ENCODE measurements at regions not wholly inside any gene's neighbourhood (a gene's known extent, or its start where the extent isn't known, plus 50 kb on each side); places are given as distances from the start of the nearest gene placed in this dataset.

DNA sequence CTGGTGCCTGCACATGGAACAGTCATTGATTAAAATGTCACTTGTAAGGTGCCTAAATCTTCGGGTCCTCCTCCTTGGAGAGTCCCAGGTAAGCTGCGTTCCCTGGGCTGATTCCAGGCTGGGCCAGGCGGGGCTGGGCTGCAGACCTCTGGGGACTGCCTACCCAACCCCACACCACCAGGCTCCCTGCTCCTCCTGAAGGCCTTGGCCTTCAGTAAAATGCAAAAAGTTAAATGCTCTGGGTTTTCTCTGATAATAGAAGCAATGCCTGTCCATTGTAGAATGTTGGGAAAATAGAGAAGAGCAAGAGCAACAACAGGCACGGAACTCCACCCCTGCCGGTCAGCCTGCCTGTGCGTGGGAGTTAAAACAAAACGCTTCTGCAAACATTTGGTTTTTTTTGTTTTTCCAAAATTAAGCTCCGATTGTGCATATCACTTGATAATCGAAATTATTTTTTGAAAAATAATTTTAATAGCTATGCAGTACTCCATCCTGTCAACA is 363.9 kb downstream of the SEC14L1 start:
- no peak for DNase-seq

DNA sequence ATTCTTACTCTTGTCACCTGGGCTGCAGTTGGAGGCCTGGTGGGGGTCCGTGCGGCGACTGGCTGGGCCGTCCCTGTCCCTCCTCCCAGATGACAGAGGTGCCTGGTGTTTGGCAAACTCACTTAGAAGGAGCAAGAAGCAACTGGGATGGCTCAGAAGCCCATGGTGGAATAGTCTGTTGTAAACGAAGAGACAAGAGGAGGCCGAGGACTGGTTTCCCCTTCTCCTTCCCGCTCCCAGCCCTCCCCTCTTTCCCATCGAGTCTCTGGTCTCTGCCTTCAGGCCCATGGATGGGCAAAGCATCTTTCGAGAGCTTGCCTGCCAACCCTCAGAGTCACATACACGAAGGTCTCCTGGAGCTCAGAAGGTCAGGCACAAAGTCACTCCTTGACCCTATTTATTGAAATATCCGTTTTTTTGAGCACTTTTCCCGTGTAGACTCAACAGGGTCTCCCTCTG is 364.4 kb downstream of the SEC14L1 start:
- DNase-seq: no peak

GRCh38 chr17:77506371-77506991 is 365.7 kb downstream of the SEC14L1 start:
- DNase-seq: no peak

DNA sequence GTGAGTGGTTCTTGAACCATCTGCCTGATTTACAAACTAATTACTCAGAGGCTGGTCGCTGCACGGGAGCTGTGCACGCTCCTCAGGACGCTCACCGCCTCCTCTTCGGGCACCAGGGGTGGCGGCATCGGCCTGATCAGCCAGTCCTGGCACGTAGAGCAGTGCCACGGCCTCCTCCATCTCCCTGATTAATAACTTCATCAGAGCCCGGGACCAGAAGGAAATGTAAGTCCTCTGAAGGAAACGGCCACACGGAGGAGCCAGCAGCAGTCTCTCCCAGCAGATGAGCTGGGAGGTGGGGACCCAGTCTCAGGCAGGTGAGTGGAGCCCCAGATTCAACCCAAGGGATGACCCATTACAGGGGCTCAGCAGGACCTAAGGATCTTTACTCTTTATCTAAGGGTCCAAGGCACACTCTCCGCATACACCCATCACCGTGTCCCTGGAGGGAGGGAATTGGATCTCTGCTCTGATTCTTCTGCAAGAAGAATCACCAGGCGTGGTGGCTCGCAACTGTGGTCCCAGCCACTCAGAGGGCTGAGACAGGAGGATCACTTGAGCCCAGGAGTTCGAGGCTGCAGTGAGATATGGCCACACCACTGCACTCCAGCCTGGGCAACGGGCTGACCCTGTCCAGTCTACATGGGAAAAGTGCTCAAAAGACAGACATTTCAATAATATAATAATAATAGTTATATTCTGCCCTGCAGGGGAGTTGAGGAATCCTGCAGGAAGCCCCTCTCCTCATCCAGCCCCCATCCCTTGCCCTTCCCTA is 366.5 kb downstream of the SEC14L1 start:
- no peak for DNase-seq

GRCh38 chr17:77508047-77508715 is 367.4 kb downstream of the SEC14L1 start:
- no peak for DNase-seq

- DNase-seq: no peak
These were observed 368.3 kb downstream of the SEC14L1 start for GRCh38 chr17:77509089-77509488.

DNA sequence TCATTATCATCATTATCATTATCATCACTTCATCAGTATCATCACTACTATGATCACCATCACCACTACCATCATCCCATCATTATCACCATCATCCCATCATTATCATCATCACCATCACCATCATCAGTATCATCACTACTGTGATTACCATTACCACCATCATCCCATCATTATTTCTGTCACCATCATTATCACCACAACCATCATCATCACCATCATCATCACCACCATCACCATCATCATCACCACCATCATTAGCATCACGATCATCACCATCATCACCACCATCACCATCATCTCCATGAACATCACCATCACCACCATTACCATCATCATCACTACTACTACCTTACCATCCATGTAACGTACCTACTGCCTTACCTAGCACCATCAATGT is 368.8 kb downstream of the SEC14L1 start:
- no peak for DNase-seq

DNA sequence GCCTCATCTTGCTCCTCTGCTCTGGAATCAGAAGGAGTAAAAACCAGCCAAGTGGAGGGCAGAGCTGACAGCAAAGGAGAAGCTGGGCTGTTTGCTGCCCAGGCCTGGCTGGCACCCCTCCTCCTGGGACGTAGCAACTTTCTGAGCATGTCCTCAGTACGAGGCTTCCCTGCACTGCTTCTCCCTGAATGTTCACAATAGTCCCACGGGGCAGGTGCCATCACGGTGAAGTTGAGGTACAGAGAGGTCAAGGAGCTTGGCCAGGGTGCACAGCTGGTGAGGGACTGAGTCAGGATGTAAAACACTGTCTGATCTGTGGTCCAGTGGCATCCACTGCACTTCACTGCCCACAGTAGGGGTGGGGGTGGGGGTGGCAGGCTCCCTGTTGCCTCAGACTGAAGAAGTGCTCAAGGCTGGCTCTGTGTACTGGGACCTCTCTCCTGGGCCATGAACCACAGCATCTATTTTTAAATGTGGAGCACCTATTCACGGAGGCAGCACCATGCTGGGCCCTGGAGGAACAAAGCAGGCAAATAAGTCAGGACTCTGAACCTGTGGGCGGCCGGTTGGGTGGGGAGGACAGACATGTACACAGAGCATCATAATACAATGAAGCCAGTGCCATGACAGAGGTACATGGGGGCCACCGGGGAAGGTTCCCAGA is 369.5 kb downstream of the SEC14L1 start:
- DNase-seq: no peak

- DNase-seq: no peak
These were observed 370.8 kb downstream of the SEC14L1 start for GRCh38 chr17:77511514-77512061.

- DNase-seq: no peak
These were observed 371.5 kb downstream of the SEC14L1 start for GRCh38 chr17:77512062-77512946.

- no peak for DNase-seq
These were observed 372.3 kb downstream of the SEC14L1 start for GRCh38 chr17:77513045-77513444.

- DNase-seq: no peak
These were observed 374.5 kb downstream of the SEC14L1 start for GRCh38 chr17:77515227-77515626.

- DNase-seq: no peak
These were observed 376.1 kb downstream of the SEC14L1 start for GRCh38 chr17:77516902-77517301.

- no peak for DNase-seq
These were observed 380.3 kb downstream of the SEC14L1 start for GRCh38 chr17:77521076-77521475.

DNA sequence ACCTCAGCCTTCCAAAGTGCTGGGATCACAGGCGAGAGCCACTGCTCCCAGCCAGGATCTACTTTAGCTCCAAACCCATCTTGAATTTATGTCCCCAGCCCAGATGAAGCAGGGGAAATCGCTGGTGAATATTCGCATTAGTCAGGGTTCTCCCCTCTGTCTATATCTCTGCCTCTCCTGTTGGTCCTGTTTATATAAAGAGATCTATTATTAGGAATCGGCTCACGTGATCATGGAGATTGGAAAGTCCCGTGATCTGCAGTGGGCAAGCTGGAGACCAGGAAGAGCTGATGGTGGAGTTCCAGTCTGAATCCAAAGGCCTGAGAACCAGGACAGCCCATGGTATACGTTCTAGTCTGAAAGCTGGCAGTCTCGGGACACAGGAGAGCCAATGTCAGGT is 382.8 kb downstream of the SEC14L1 start:
- DNase-seq: no peak

DNA sequence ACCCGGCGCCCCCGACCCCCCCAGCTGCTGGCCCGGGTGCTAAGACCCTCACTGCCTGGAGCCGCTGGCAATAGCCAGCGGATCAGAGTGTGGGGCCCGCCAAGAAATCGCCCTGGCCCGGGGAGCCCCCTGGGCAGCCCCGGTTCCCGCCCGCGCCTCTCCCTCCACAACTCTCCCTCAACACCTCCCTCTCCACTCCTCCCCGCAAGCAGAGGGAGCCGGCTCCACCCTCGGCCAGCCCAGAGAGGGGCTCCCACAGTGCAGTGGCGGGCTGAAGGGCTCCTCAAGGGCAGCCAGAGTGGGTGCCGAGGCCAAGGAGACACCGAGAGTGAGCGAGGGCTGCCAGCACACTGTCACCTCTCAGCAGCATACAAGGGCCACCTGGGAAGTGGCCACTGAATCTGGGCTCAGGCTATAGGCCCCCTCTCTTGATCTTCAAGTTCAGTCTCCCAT is 385.5 kb downstream of the SEC14L1 start:
- DNase-seq: no peak

DNA sequence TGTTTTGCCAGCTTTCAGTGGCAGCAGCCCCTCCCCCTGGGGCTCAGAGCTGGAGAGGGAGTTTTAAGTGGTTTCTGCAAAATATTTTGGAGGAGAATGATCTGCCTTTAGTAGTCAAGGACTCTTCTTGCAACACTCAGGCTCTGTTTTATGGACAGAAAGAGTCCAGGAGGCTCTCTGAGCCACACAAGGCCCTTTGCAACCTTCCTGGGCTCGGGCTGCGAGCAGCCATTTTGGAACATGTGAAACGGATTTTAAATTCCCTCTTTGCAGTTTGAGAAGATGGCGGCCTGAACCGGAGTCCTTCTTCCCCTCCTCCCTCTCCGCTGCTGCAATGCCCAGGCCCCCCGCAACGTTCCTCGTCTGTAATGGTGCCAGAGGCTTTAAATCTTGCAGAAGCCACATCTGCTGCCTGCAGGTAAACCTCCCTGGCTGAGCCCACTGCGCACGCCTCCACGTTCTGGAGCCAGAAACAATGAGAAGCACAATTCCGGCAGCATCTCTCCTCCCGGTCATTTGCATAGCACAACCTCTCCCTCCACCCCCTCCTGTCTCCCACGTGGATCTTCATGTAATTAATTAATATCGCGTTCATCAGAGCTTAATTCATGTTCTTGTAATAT is 386.1 kb downstream of the SEC14L1 start:
- DNase-seq: peak; percentile 45

GRCh38 chr17:77527409-77527808 is 386.6 kb downstream of the SEC14L1 start:
- peak; percentile 40 for DNase-seq

DNA sequence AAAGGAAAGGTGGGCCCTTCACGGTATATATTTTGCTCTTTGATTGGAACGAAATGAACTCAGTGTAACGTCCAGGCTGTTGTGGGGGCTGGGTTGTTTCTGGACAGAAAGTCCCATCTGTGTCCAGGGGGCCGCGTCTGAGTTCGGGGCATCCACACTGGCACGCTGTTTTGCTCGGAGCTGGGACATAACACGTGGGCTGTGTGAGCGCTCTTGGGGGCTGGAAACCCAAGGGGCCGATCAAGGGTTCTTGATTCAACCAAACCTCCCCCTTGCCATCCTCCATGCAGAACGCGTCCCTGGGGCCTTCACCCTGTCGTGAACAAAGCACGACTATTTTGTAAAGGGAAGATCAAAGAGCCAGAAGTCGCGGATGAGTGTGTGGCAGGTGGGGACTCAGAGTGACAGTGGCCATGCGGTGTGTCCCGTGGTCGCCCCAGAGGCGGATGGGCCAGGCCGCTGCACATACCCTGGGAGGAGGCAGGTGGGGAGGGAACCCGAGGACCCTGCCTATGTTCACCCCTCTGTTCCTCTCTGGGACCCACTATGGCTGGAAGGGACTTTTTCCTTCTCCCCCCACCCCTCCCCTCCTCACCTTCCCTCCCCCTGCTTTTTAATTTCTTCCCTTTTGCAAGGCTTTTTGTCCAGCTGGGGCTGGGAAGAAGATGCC is 387.2 kb downstream of the SEC14L1 start:
- no peak for DNase-seq

All from occipital lobe (tissue), 1 donor.